Chondrocyte (in vitro differentiated cells): ENCODE measurements at regions not wholly inside any gene's neighbourhood (a gene's known extent, or its start where the extent isn't known, plus 50 kb on each side); places are given as distances from the start of the nearest gene placed in this dataset.
A peak's percentile ranks its signal among the peaks of the same experiment; 100 is the strongest.

Experiments
- DNase-seq: peaks from one replicate; pipeline ENCODE4 v3.0.0; 2021; ENCODE audit warnings: mixed read lengths, low spot score
- H3K27ac Mint-ChIP-seq: one replicate; pipeline ENCODE4 v1.8.0; 2021; ENCODE audit warnings: mild to moderate bottlenecking, moderate library complexity, mixed read lengths; ENCODE audit not compliant: unreplicated experiment
- H3K27me3 Mint-ChIP-seq: 2 replicates; pipeline ENCODE4 v1.8.0; 2021; ENCODE audit warnings: low read depth, mixed read lengths
- H3K36me3 Mint-ChIP-seq: 2 replicates; pipeline ENCODE4 v1.8.0; 2021; ENCODE audit warnings: low read depth, mixed read lengths
- H3K4me1 Mint-ChIP-seq: 2 replicates; pipeline ENCODE4 v1.8.0; 2021; ENCODE audit warnings: low read depth, mild to moderate bottlenecking, mixed read lengths
- H3K4me3 Mint-ChIP-seq: one replicate; pipeline ENCODE4 v1.8.0; 2021; ENCODE audit warnings: mild to moderate bottlenecking, moderate library complexity, mixed read lengths; ENCODE audit not compliant: unreplicated experiment
- H3K9me3 Mint-ChIP-seq: 2 replicates; pipeline ENCODE4 v1.8.0; 2021; ENCODE audit warnings: low read depth, mixed read lengths
- CTCF ChIP-seq: fragments of 200-600 bp; sonication (generic); IDR thresholded peaks from 2 replicates; pipeline ENCODE4 v1.5.0; 2021; ENCODE audit warnings: antibody characterized with exemption, mild to moderate bottlenecking, moderate library complexity

GRCh38 chr5:67292201-67292940 is 95.8 kb upstream of the CD180 start:
- H3K4me3 Mint-ChIP-seq, result no peak overlapping the region
- no peaks in the 10 kb centered on the region for H3K27me3 Mint-ChIP-seq
- peaks cover 48% of the 10 kb centered on the region for H3K4me1 Mint-ChIP-seq
- no peaks in the 10 kb centered on the region for H3K9me3 Mint-ChIP-seq
- no peak for TF ChIP-seq CTCF
- no peak overlapping the region for H3K27ac Mint-ChIP-seq
- no peaks in the 10 kb centered on the region for H3K36me3 Mint-ChIP-seq
- DNase-seq, result no peak

GRCh38 chr5:67291671-67292070 is 95.1 kb upstream of the CD180 start:
- no peaks in the 10 kb centered on the region for H3K27me3 Mint-ChIP-seq
- no peaks in the 10 kb centered on the region for H3K9me3 Mint-ChIP-seq
- H3K27ac Mint-ChIP-seq, result no peak overlapping the region
- peaks cover 51% of the 10 kb centered on the region for H3K4me1 Mint-ChIP-seq
- no peak for DNase-seq
- no peaks in the 10 kb centered on the region for H3K36me3 Mint-ChIP-seq
- TF ChIP-seq CTCF, result no peak
- H3K4me3 Mint-ChIP-seq, result no peak overlapping the region

GRCh38 chr5:67291066-67291465 is 94.5 kb upstream of the CD180 start:
- no peak for TF ChIP-seq CTCF
- H3K9me3 Mint-ChIP-seq, result no peaks in the 10 kb centered on the region
- H3K4me1 Mint-ChIP-seq, result peaks cover 51% of the 10 kb centered on the region

GRCh38 chr5:67290655-67291054 is 94.1 kb upstream of the CD180 start:
- H3K4me3 Mint-ChIP-seq, result no peak overlapping the region
- peak overlapping the region; percentile 18 for H3K27ac Mint-ChIP-seq
- no peaks in the 10 kb centered on the region for H3K9me3 Mint-ChIP-seq
- peaks cover 51% of the 10 kb centered on the region for H3K4me1 Mint-ChIP-seq
- H3K36me3 Mint-ChIP-seq, result no peaks in the 10 kb centered on the region
- DNase-seq, result no peak
- no peaks in the 10 kb centered on the region for H3K27me3 Mint-ChIP-seq
- no peak for TF ChIP-seq CTCF

More at GRCh38 chr5:67291066-67291465, 94.5 kb upstream of the CD180 start:
- Mint-ChIP-seq H3K36me3 (no peaks in the 10 kb centered on the region), H3K27ac (no peak overlapping the region), H3K27me3 (no peaks in the 10 kb centered on the region), H3K4me3 (no peak overlapping the region)
- DNase-seq, result no peak

- TF ChIP-seq CTCF, result no peak
- no peaks in the 10 kb centered on the region for H3K27me3 Mint-ChIP-seq
- no peaks in the 10 kb centered on the region for H3K36me3 Mint-ChIP-seq
- peak overlapping the region; percentile 18 for H3K27ac Mint-ChIP-seq
- no peak overlapping the region for H3K4me3 Mint-ChIP-seq
- H3K4me1 Mint-ChIP-seq, result peaks cover 49% of the 10 kb centered on the region
- DNase-seq, result no peak
- H3K9me3 Mint-ChIP-seq, result no peaks in the 10 kb centered on the region
These were observed 93.3 kb upstream of the CD180 start for GRCh38 chr5:67289763-67290521.
